VCaP (cell line): ENCODE measurements at regions not wholly inside any gene's neighbourhood (a gene's known extent, or its start where the extent isn't known, plus 50 kb on each side); places are given as distances from the start of the nearest gene placed in this dataset.

Experiments used
- H3K27ac ChIP-seq: fragments of 450-650 bp; 2 replicates; pipeline ENCODE4 v1.5.1; 2017
- CTCF ChIP-seq: fragments of 450-650 bp; conservative IDR thresholded peaks from 2 replicates; pipeline ENCODE4 v1.5.1; 2017; ENCODE audit warnings: mild to moderate bottlenecking, moderate library complexity

GRCh38 chr4:85166318-85166717 lies 199.8 kb upstream of the WDFY3 start:
- no peak overlapping the region for H3K27ac ChIP-seq
- no peak for TF ChIP-seq CTCF

- no peak for TF ChIP-seq CTCF
- H3K27ac ChIP-seq: no peak overlapping the region
These were observed 201.8 kb upstream of the WDFY3 start for GRCh38 chr4:85168234-85168834.

GRCh38 chr4:85170241-85170640 lies 203.8 kb upstream of the WDFY3 start:
- H3K27ac ChIP-seq: no peak overlapping the region
- TF ChIP-seq CTCF: no peak

- no peak overlapping the region for H3K27ac ChIP-seq
- no peak for TF ChIP-seq CTCF
These were observed 208.7 kb upstream of the WDFY3 start for GRCh38 chr4:85175190-85175589.

GRCh38 chr4:85177092-85177491 lies 210.6 kb upstream of the WDFY3 start:
- no peak for TF ChIP-seq CTCF
- H3K27ac ChIP-seq: no peak overlapping the region

GRCh38 chr4:85177679-85178078 lies 211.2 kb upstream of the WDFY3 start:
- H3K27ac ChIP-seq: no peak overlapping the region

GRCh38 chr4:85180533-85180932 lies 214.0 kb upstream of the WDFY3 start:
- no peak overlapping the region for H3K27ac ChIP-seq
- TF ChIP-seq CTCF: no peak

More at GRCh38 chr4:85177679-85178078, 211.2 kb upstream of the WDFY3 start:
- no peak for TF ChIP-seq CTCF
